ENCODE measurements at regions not wholly inside any gene's neighbourhood (a gene's known extent, or its start where the extent isn't known, plus 50 kb on each side); places are given as distances from the start of the nearest gene placed in this dataset.

DNA sequence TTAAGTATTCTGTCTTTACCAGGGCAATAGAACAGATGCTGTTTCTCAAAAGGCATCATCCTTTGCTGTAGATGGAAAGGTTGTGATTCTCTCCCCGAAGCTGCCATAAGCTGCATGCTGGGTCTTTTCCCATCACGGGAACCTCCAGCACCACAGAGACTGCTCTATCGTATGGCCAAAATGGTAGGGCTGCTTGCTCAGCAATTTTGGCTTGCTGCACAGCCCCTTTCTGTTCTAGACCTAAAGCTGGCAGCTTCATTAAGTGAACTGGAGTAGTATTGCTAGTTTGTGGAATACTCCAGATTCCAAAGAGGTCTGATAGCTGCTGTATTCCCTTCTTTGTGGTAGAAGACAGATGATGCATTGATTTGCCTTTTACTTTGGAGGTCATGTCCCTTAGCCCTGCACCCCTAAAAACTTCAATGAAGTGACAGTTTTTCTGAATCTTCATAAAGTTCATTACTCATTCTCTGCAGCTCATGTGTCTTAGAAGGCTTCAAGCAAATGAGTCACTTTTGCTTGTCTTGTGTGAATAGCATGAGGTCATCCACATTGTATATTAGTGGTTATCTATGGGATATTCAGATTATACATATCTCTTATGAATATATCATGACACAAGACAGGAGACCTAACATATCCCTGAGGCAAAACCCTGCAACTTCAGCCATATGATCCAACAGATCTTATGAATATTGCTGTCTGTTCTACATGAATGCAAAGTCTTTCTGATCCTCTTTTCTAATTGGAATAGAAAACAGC, 245.3 kb downstream of the FAM76B start:
- TF ChIP-seq, protein P1, sequence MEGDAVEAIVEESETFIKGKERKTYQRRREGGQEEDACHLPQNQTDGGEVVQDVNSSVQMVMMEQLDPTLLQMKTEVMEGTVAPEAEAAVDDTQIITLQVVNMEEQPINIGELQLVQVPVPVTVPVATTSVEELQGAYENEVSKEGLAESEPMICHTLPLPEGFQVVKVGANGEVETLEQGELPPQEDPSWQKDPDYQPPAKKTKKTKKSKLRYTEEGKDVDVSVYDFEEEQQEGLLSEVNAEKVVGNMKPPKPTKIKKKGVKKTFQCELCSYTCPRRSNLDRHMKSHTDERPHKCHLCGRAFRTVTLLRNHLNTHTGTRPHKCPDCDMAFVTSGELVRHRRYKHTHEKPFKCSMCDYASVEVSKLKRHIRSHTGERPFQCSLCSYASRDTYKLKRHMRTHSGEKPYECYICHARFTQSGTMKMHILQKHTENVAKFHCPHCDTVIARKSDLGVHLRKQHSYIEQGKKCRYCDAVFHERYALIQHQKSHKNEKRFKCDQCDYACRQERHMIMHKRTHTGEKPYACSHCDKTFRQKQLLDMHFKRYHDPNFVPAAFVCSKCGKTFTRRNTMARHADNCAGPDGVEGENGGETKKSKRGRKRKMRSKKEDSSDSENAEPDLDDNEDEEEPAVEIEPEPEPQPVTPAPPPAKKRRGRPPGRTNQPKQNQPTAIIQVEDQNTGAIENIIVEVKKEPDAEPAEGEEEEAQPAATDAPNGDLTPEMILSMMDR (conservative IDR thresholded peaks at IDR 0.05; ENCODE audit: low read depth, low read length) = no peak
- no peak for TF ChIP-seq EZH2 (IDR thresholded peaks at IDR 0.05; ENCODE audit: low read length, unreplicated experiment)
